ENCODE measurements at regions not wholly inside any gene's neighbourhood (a gene's known extent, or its start where the extent isn't known, plus 50 kb on each side); places are given as distances from the start of the nearest gene placed in this dataset.

DNA sequence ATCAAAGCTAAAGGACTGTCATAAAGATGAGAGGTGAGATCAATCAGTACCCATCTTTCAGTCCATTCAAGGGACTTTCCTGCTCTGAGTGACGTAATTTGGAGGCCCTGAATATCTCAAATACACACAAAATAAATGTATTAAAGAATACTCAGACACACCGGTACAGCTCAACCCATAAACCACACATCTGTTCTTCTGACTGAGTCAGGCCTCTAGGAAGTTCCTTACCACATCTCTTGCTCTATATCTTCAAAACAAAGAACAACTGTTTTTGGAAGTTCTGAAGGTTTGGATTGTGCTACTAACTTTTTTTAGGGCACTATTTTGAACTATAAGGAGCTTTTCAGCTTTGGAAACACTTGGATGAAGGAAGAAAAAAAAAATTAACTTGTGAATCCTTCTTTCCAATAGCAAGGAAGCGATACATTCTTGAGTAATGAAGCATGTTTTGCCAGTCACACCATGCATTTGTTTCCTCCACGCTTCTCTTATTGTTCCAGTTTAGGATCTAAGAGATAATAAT, 866.5 kb upstream of the VRK2 start:
- intact Hi-C loops (cut with DNase I), result no loop called here
- Histone ChIP-seq H3K9me3 (no peaks in the 10 kb centered on the region), H3K27me3 (no peaks in the 10 kb centered on the region), H3K4me3 (no peak overlapping the region), H3K36me3 (replicated peaks in 1 of 2; ENCODE audit: insufficient read depth in 1 of 2, low read depth in 2 of 2) (no peaks in the 10 kb centered on the region), H3K27ac (no peak overlapping the region), H3K4me1 (no peaks in the 10 kb centered on the region)
- DNase-seq (no peak), ATAC-seq (no peak)
- TF ChIP-seq POLR2A (IDR thresholded peaks at IDR 0.05), result no peak
- TF ChIP-seq, protein P1, sequence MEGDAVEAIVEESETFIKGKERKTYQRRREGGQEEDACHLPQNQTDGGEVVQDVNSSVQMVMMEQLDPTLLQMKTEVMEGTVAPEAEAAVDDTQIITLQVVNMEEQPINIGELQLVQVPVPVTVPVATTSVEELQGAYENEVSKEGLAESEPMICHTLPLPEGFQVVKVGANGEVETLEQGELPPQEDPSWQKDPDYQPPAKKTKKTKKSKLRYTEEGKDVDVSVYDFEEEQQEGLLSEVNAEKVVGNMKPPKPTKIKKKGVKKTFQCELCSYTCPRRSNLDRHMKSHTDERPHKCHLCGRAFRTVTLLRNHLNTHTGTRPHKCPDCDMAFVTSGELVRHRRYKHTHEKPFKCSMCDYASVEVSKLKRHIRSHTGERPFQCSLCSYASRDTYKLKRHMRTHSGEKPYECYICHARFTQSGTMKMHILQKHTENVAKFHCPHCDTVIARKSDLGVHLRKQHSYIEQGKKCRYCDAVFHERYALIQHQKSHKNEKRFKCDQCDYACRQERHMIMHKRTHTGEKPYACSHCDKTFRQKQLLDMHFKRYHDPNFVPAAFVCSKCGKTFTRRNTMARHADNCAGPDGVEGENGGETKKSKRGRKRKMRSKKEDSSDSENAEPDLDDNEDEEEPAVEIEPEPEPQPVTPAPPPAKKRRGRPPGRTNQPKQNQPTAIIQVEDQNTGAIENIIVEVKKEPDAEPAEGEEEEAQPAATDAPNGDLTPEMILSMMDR (IDR thresholded peaks at IDR 0.05), result no peak
- 75 to 87% methylated on average over 4 of the region's 4 CpGs for WGBS, 2 donors

DNA sequence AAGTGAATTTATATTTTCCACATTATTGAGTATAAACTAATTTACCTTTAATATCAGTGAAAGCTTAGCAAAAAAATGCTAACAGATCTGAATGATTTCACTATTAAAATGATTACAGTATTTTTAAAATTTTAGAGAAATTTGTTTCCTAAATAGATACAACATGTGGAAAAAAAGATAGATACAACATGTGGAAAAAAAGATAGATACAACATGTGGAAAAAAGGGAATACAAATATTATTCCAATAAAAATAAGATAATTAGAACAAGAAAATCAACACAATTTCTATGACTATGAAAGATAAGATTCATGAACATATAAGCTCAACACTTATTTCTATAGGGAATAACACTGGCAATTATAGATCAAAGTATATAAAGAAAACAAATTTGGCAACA, 865.9 kb upstream of the VRK2 start:
- intact Hi-C loops (cut with DNase I), result no loop called here
- no peak for TF ChIP-seq POLR2A (IDR thresholded peaks at IDR 0.05)
- TF ChIP-seq, protein P1 (IDR thresholded peaks at IDR 0.05), result no peak
- no peaks in the 10 kb centered on the region for H3K27me3 ChIP-seq
- no peaks in the 10 kb centered on the region for H3K36me3 ChIP-seq (replicated peaks in 1 of 2; ENCODE audit: insufficient read depth in 1 of 2, low read depth in 2 of 2)
- no peaks in the 10 kb centered on the region for H3K4me1 ChIP-seq
- ATAC-seq (no peak), DNase-seq (no peak)
- no peak overlapping the region for H3K27ac ChIP-seq
- no peak overlapping the region for H3K4me3 ChIP-seq
- no peaks in the 10 kb centered on the region for H3K9me3 ChIP-seq

DNA sequence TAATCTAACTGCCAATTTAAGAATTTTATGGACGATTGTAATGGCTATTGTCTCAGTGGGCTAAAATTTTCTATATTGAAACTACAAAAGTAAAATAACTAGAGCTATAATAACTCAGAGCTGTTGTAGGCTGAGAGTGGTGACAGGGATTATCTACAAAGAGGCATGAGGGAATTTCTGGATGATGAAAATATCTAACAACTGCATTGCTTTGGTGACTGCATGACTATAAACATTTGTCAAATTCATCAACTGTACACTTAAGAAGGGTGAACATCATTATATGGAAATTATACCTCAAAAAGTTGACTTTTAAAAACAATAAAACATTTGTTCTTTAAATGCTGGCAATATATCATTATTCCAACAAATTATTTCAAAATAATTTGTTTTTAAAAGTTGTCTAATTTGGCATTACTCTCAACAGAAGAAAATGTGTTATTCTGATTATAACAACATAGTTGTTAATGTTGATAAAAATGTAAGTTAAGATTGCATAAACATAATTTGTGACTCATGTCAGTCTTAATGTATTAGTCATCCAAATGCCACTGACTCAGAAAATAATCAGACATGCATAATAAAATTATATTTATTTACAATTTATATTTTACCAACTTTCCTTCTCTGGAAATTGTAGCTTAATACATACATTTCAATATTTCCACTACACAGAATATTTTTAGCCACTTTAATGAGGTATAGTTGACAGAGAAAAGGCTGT, 865.1 kb upstream of the VRK2 start:
- DNase-seq (no peak), ATAC-seq (no peak)
- Histone ChIP-seq H3K27me3 (no peaks in the 10 kb centered on the region), H3K4me1 (no peaks in the 10 kb centered on the region), H3K27ac (no peak overlapping the region), H3K36me3 (replicated peaks in 1 of 2; ENCODE audit: insufficient read depth in 1 of 2, low read depth in 2 of 2) (no peaks in the 10 kb centered on the region), H3K4me3 (no peak overlapping the region), H3K9me3 (no peaks in the 10 kb centered on the region)
- WGBS, 2 donors, result 14 to 26% methylated on average over 1 of the region's 1 CpG
- TF ChIP-seq, protein P1 (IDR thresholded peaks at IDR 0.05), result no peak
- intact Hi-C loops (cut with DNase I), result no loop called here

DNA sequence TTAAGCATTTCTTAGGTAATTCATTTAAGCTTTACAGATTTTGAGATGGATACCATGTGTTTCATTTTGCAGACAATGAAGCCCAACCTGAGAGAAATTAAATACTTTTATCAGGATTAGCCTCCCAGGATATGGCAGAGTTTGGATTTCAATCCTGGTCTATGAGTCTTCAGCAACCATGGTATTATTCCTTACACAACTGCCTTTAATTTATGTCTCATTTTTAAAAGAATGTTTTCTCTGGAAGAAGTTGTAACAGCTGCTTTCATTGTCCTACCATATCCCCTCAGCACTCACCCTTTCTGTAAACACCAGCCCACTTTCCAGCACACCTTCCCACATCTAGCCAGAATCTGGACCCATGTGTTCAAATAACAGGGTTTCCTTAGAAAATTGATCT, 863.7 kb upstream of the VRK2 start:
- intact Hi-C loops (cut with DNase I), result no loop called here
- no peaks in the 10 kb centered on the region for H3K36me3 ChIP-seq (replicated peaks in 1 of 2; ENCODE audit: insufficient read depth in 1 of 2, low read depth in 2 of 2)
- no peak for ATAC-seq

More for the DNA sequence above, 863.7 kb upstream of the VRK2 start:
- Histone ChIP-seq H3K4me3 (no peak overlapping the region), H3K9me3 (no peaks in the 10 kb centered on the region), H3K27me3 (no peaks in the 10 kb centered on the region), H3K4me1 (no peaks in the 10 kb centered on the region), H3K27ac (no peak overlapping the region)
- DNase-seq, result no peak
- TF ChIP-seq POLR2A (IDR thresholded peaks at IDR 0.05), result no peak
- TF ChIP-seq, protein P1 (IDR thresholded peaks at IDR 0.05), result no peak
